ENCODE measurements at regions not wholly inside any gene's neighbourhood (a gene's known extent, or its start where the extent isn't known, plus 50 kb on each side); places are given as distances from the start of the nearest gene placed in this dataset.

GRCh38 chr2:34050413-34050812, 451.3 kb upstream of the FAM98A start:
- Histone ChIP-seq H3K4me1 (ENCODE audit: control insufficient read depth, low read depth, low read length) (no peaks in the 10 kb centered on the region), H3K27me3 (ENCODE audit: control insufficient read depth, insufficient read depth, low read length) (no peaks in the 10 kb centered on the region), H3K4me3 (ENCODE audit: low read length) (no peak overlapping the region), H3K9ac (ENCODE audit: low read length) (no peak overlapping the region), H3K27ac (ENCODE audit: low read length) (no peak overlapping the region), H3K9me3 (ENCODE audit: control insufficient read depth, low read depth, low read length) (no peaks in the 10 kb centered on the region), H3K36me3 (ENCODE audit: control insufficient read depth, low read depth, low read length) (no peaks in the 10 kb centered on the region)

- H3K9ac ChIP-seq (ENCODE audit: low read length) = no peak overlapping the region
- H3K4me1 ChIP-seq (ENCODE audit: control insufficient read depth, low read depth, low read length) = no peaks in the 10 kb centered on the region
- H3K9me3 ChIP-seq (ENCODE audit: control insufficient read depth, low read depth, low read length) = no peaks in the 10 kb centered on the region
- no peaks in the 10 kb centered on the region for H3K36me3 ChIP-seq (ENCODE audit: control insufficient read depth, low read depth, low read length)
- H3K4me3 ChIP-seq (ENCODE audit: low read length) = no peak overlapping the region
- no peaks in the 10 kb centered on the region for H3K27me3 ChIP-seq (ENCODE audit: control insufficient read depth, insufficient read depth, low read length)
- no peak overlapping the region for H3K27ac ChIP-seq (ENCODE audit: low read length)
These were observed 446.1 kb upstream of the FAM98A start for GRCh38 chr2:34045101-34045655.

GRCh38 chr2:34037886-34038285, 438.8 kb upstream of the FAM98A start:
- Histone ChIP-seq H3K27me3 (ENCODE audit: control insufficient read depth, insufficient read depth, low read length) (no peaks in the 10 kb centered on the region), H3K9ac (ENCODE audit: low read length) (no peak overlapping the region), H3K9me3 (ENCODE audit: control insufficient read depth, low read depth, low read length) (no peaks in the 10 kb centered on the region), H3K4me3 (ENCODE audit: low read length) (no peak overlapping the region), H3K4me1 (ENCODE audit: control insufficient read depth, low read depth, low read length) (no peaks in the 10 kb centered on the region), H3K27ac (ENCODE audit: low read length) (no peak overlapping the region), H3K36me3 (ENCODE audit: control insufficient read depth, low read depth, low read length) (no peaks in the 10 kb centered on the region)

GRCh38 chr2:34037157-34037556, 438.1 kb upstream of the FAM98A start:
- Histone ChIP-seq H3K36me3 (ENCODE audit: control insufficient read depth, low read depth, low read length) (no peaks in the 10 kb centered on the region), H3K9ac (ENCODE audit: low read length) (no peak overlapping the region), H3K9me3 (ENCODE audit: control insufficient read depth, low read depth, low read length) (no peaks in the 10 kb centered on the region), H3K4me3 (ENCODE audit: low read length) (no peak overlapping the region), H3K27me3 (ENCODE audit: control insufficient read depth, insufficient read depth, low read length) (no peaks in the 10 kb centered on the region), H3K27ac (ENCODE audit: low read length) (no peak overlapping the region), H3K4me1 (ENCODE audit: control insufficient read depth, low read depth, low read length) (no peaks in the 10 kb centered on the region)

- no peak overlapping the region for H3K9ac ChIP-seq (ENCODE audit: low read length)
- no peak overlapping the region for H3K27ac ChIP-seq (ENCODE audit: low read length)
- no peaks in the 10 kb centered on the region for H3K4me1 ChIP-seq (ENCODE audit: control insufficient read depth, low read depth, low read length)
- H3K4me3 ChIP-seq (ENCODE audit: low read length) = no peak overlapping the region
- H3K36me3 ChIP-seq (ENCODE audit: control insufficient read depth, low read depth, low read length) = no peaks in the 10 kb centered on the region
- no peaks in the 10 kb centered on the region for H3K9me3 ChIP-seq (ENCODE audit: control insufficient read depth, low read depth, low read length)
- no peaks in the 10 kb centered on the region for H3K27me3 ChIP-seq (ENCODE audit: control insufficient read depth, insufficient read depth, low read length)
These were observed 432.0 kb upstream of the FAM98A start for GRCh38 chr2:34031097-34031496.

GRCh38 chr2:34030273-34030672, 431.2 kb upstream of the FAM98A start:
- Histone ChIP-seq H3K9me3 (ENCODE audit: control insufficient read depth, low read depth, low read length) (no peaks in the 10 kb centered on the region), H3K4me1 (ENCODE audit: control insufficient read depth, low read depth, low read length) (no peaks in the 10 kb centered on the region)

GRCh38 chr2:34029073-34029472, 430.0 kb upstream of the FAM98A start:
- no peak overlapping the region for H3K9ac ChIP-seq (ENCODE audit: low read length)
- no peak overlapping the region for H3K27ac ChIP-seq (ENCODE audit: low read length)
- no peaks in the 10 kb centered on the region for H3K9me3 ChIP-seq (ENCODE audit: control insufficient read depth, low read depth, low read length)
- H3K4me3 ChIP-seq (ENCODE audit: low read length) = no peak overlapping the region
- no peaks in the 10 kb centered on the region for H3K4me1 ChIP-seq (ENCODE audit: control insufficient read depth, low read depth, low read length)
- no peaks in the 10 kb centered on the region for H3K27me3 ChIP-seq (ENCODE audit: control insufficient read depth, insufficient read depth, low read length)
- no peaks in the 10 kb centered on the region for H3K36me3 ChIP-seq (ENCODE audit: control insufficient read depth, low read depth, low read length)

More at GRCh38 chr2:34030273-34030672, 431.2 kb upstream of the FAM98A start:
- no peaks in the 10 kb centered on the region for H3K27me3 ChIP-seq (ENCODE audit: control insufficient read depth, insufficient read depth, low read length)
- H3K9ac ChIP-seq (ENCODE audit: low read length) = no peak overlapping the region
- no peaks in the 10 kb centered on the region for H3K36me3 ChIP-seq (ENCODE audit: control insufficient read depth, low read depth, low read length)
- H3K27ac ChIP-seq (ENCODE audit: low read length) = no peak overlapping the region
- no peak overlapping the region for H3K4me3 ChIP-seq (ENCODE audit: low read length)

GRCh38 chr2:34025196-34025595, 426.1 kb upstream of the FAM98A start:
- no peak overlapping the region for H3K27ac ChIP-seq (ENCODE audit: low read length)
- H3K27me3 ChIP-seq (ENCODE audit: control insufficient read depth, insufficient read depth, low read length) = no peaks in the 10 kb centered on the region
- no peaks in the 10 kb centered on the region for H3K9me3 ChIP-seq (ENCODE audit: control insufficient read depth, low read depth, low read length)
- no peak overlapping the region for H3K4me3 ChIP-seq (ENCODE audit: low read length)
- no peak overlapping the region for H3K9ac ChIP-seq (ENCODE audit: low read length)
- H3K4me1 ChIP-seq (ENCODE audit: control insufficient read depth, low read depth, low read length) = no peaks in the 10 kb centered on the region
- no peaks in the 10 kb centered on the region for H3K36me3 ChIP-seq (ENCODE audit: control insufficient read depth, low read depth, low read length)

GRCh38 chr2:34012715-34013302, 413.7 kb upstream of the FAM98A start:
- H3K27me3 ChIP-seq (ENCODE audit: control insufficient read depth, insufficient read depth, low read length) = no peaks in the 10 kb centered on the region
- no peaks in the 10 kb centered on the region for H3K9me3 ChIP-seq (ENCODE audit: control insufficient read depth, low read depth, low read length)
- H3K36me3 ChIP-seq (ENCODE audit: control insufficient read depth, low read depth, low read length) = no peaks in the 10 kb centered on the region
- H3K9ac ChIP-seq (ENCODE audit: low read length) = no peak overlapping the region
- no peak overlapping the region for H3K27ac ChIP-seq (ENCODE audit: low read length)
- no peaks in the 10 kb centered on the region for H3K4me1 ChIP-seq (ENCODE audit: control insufficient read depth, low read depth, low read length)
- H3K4me3 ChIP-seq (ENCODE audit: low read length) = no peak overlapping the region

- Histone ChIP-seq H3K27me3 (ENCODE audit: control insufficient read depth, insufficient read depth, low read length) (no peaks in the 10 kb centered on the region), H3K9me3 (ENCODE audit: control insufficient read depth, low read depth, low read length) (no peaks in the 10 kb centered on the region), H3K27ac (ENCODE audit: low read length) (no peak overlapping the region), H3K4me3 (ENCODE audit: low read length) (no peak overlapping the region), H3K36me3 (ENCODE audit: control insufficient read depth, low read depth, low read length) (no peaks in the 10 kb centered on the region), H3K9ac (ENCODE audit: low read length) (no peak overlapping the region), H3K4me1 (ENCODE audit: control insufficient read depth, low read depth, low read length) (no peaks in the 10 kb centered on the region)
These were observed 412.6 kb upstream of the FAM98A start for GRCh38 chr2:34011684-34012083.

GRCh38 chr2:34005901-34006300, 406.8 kb upstream of the FAM98A start:
- H3K9me3 ChIP-seq (ENCODE audit: control insufficient read depth, low read depth, low read length) = no peaks in the 10 kb centered on the region
- no peaks in the 10 kb centered on the region for H3K4me1 ChIP-seq (ENCODE audit: control insufficient read depth, low read depth, low read length)
- H3K27ac ChIP-seq (ENCODE audit: low read length) = no peak overlapping the region
- no peaks in the 10 kb centered on the region for H3K36me3 ChIP-seq (ENCODE audit: control insufficient read depth, low read depth, low read length)
- no peak overlapping the region for H3K4me3 ChIP-seq (ENCODE audit: low read length)
- H3K9ac ChIP-seq (ENCODE audit: low read length) = no peak overlapping the region
- H3K27me3 ChIP-seq (ENCODE audit: control insufficient read depth, insufficient read depth, low read length) = no peaks in the 10 kb centered on the region

- Histone ChIP-seq H3K27ac (ENCODE audit: low read length) (no peak overlapping the region), H3K4me3 (ENCODE audit: low read length) (no peak overlapping the region), H3K9ac (ENCODE audit: low read length) (no peak overlapping the region), H3K9me3 (ENCODE audit: control insufficient read depth, low read depth, low read length) (no peaks in the 10 kb centered on the region), H3K36me3 (ENCODE audit: control insufficient read depth, low read depth, low read length) (no peaks in the 10 kb centered on the region), H3K27me3 (ENCODE audit: control insufficient read depth, insufficient read depth, low read length) (no peaks in the 10 kb centered on the region), H3K4me1 (ENCODE audit: control insufficient read depth, low read depth, low read length) (no peaks in the 10 kb centered on the region)
These were observed 405.8 kb upstream of the FAM98A start for GRCh38 chr2:34004936-34005335.
